Coronary artery (tissue), 2 donors: ENCODE measurements at regions not wholly inside any gene's neighbourhood (a gene's known extent, or its start where the extent isn't known, plus 50 kb on each side); places are given as distances from the start of the nearest gene placed in this dataset.

Experiments used
- DNase-seq: peaks from one replicate; pipeline ENCODE4 v3.0.0-alpha.2; 2017; ENCODE audit warnings: low spot score
- H3K27ac ChIP-seq, 2 donors: fragments of 200-600 bp; sonication (generic); one replicate each; pipeline ENCODE4 v1.5.1; 2016 to 2019
- H3K4me3 ChIP-seq: fragments of 200-600 bp; sonication (generic); 2 replicates; pipeline ENCODE4 v1.5.1; 2016; ENCODE audit warnings: mild to moderate bottlenecking, moderate library complexity
- TF ChIP-seq, protein P1 (sequence below): fragments of 200-600 bp; sonication (generic); IDR thresholded peaks from one replicate; pipeline ENCODE4 v1.5.1; 2019; ENCODE audit warnings: antibody characterized with exemption

DNA sequence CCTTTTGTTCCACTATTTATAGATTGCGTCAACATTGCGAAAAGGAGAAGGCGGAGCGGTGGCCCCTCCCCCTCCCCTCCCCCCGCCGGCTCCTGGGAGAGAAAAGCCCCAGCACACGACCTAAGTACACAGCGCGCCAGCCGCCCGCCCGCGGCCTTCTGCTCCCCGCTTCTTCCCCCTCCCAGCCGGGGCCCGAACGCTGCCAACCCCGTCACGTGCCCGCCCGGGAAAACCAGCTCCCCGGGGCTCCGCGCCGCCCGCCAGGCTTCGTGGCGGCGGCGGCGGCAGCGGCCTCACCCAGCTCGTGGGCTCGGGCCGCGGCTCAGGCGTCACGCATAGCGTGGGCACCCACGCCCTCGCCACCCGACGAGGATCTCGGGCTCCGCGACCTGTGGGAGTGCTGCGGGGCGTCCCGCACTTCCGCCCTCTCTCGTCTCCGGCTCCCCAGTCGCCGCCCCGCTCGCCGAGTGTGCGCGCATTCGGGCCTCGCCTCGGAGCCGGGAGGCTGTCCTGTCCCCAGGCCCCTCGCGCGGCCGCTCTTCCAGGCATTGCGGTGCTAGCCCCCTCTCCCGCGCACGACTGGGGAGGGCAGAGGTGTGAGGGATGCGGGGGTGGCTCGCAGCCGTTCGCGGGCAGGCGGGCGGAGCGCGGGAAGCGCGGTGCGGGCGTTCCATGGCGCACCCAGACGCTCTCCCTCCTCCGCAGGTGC lies 110.5 kb downstream of the KCNRG start:
- TF ChIP-seq, protein P1, sequence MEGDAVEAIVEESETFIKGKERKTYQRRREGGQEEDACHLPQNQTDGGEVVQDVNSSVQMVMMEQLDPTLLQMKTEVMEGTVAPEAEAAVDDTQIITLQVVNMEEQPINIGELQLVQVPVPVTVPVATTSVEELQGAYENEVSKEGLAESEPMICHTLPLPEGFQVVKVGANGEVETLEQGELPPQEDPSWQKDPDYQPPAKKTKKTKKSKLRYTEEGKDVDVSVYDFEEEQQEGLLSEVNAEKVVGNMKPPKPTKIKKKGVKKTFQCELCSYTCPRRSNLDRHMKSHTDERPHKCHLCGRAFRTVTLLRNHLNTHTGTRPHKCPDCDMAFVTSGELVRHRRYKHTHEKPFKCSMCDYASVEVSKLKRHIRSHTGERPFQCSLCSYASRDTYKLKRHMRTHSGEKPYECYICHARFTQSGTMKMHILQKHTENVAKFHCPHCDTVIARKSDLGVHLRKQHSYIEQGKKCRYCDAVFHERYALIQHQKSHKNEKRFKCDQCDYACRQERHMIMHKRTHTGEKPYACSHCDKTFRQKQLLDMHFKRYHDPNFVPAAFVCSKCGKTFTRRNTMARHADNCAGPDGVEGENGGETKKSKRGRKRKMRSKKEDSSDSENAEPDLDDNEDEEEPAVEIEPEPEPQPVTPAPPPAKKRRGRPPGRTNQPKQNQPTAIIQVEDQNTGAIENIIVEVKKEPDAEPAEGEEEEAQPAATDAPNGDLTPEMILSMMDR, result no peak

DNA sequence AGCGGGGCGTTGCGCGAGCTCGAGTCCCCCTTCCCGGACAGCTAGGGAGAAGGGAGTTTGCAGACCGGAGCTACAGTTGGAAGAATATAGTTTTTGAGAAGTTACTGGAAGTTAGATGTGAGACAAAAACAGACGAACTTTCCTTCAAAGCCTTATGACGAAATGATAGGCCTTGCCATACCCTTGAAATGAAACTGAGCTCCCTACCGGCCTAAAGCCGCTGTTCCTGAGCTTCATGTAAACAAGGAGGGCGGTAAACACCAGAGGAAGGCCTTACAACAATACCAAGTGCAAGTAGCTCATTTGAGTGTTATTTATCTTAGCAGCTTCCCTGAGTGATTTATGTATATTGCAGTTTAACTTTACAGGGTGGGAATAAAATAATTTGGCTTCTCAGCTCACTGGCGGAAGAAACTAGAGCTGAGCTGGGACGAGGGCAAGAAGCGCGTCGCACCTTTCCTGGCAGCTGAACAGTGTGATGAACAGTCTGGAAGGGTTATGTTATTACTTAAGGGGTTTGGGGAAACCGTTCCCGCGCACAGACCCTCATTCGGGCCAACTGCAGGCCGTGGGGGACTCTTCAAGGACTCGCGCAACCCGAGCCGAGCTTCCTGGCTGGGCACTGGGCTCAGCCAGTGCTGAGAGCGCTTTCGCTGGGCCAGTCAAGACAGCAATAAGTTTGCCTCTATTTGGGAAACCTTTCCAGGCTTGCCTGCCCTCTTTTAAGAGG lies 111.2 kb downstream of the KCNRG start:
- TF ChIP-seq, protein P1, result no peak

More for the DNA sequence above, 110.5 kb downstream of the KCNRG start:
- H3K4me3 ChIP-seq, result peak overlapping the region; percentile 97
- H3K27ac ChIP-seq, result peak overlapping the region; percentile 100
- peak; percentile 96 for DNase-seq

DNA sequence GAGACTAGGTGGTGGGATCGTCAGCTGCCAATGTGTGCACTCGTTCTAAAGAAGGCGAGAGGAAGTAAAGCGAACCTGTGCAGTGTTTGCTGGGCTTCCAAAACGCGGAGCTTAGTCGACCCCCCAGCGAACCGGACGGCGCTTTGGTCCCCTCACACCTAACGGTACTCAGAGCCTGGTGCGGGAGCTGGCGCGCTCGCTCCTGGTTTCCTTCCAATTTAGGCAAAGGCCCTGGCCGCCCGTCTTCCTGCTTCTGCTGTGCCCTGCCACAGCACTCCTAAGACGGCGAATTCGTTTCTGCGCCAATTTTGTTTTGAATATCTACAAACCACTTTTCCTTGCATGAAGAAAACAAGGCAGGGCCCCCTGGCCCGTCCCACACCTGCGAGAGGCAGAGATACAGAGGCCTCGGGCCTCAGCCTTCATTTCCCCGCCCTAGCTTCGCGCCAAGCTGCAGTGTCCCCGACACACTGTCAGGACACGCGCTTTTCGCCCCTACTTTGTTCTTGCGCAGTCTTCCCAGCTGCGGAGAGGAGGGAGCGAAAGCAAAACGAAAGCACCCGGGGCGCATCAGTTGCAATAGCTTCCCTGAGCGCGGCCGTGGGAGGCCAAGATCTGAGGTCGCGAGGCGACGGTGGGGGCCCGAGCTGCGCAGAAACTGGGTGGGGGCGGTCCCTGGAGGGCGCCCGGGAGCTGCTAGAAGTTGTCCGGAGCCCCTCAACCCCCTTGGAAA lies 111.9 kb downstream of the KCNRG start:
- H3K4me3 ChIP-seq, result peak overlapping the region; percentile 97
- DNase-seq, result peak; percentile 74
- TF ChIP-seq, protein P1, result no peak
- peak overlapping the region in 1 of 2 donors; percentile 100 for H3K27ac ChIP-seq

More for the DNA sequence above, 111.2 kb downstream of the KCNRG start:
- DNase-seq, result no peak
- Histone ChIP-seq H3K27ac (peak overlapping the region; percentile 100), H3K4me3 (peak overlapping the region; percentile 97)

DNA sequence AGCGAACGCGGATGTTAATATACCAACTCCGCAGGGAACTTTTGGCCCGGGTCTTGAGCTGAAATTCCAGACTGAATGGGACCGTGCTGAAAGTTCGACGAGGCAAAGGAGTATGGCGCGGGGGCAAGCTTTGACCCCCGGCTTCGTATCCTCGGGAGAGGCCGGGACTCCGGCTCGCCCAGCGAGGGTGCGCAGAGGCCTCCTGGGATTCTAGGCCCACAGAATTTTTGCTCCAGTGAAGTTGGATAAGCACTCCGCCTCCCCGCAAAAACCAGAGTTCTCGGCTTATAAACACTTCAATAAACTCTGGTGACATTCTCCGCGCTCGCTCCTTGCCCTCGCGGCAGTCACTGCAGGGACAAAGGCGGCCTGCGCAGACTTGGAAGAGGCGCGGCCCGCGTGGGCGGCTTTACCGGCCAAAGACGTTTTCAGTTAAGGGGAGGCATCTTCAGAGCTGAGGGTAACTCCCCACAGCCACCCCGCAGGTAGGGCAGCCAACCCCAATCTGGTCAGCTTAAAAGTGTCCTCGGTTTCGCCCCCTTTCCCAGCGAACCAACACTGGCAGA lies 112.6 kb downstream of the KCNRG start:
- Histone ChIP-seq H3K4me3 (peak overlapping the region; percentile 56), H3K27ac (peak overlapping the region in 1 of 2 donors; percentile 100)
- DNase-seq, result no peak
- TF ChIP-seq, protein P1, result no peak

DNA sequence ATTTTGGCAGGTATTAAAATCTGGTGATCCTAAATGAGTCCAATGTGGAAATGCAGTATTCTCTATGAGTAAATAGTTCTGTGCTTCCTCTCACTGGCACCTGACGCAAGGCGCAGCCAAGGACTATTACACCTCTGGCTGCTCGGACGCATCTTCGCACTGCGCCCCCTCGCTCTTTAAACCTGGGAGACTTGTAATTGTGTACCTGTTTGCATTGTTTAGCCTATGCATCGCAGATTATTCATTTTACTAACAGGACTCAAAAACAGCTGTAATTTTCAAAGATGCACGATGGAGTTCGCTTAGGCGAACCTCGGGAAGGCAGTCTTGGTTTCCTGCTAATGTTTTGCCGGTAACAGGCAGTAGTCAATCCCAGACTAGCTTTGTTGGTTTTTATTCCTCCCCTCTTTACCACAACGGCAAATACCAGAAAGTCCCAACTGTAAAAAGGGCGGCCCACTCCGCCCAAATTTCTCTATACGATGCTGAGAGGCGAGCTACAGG lies 113.2 kb downstream of the KCNRG start:
- TF ChIP-seq, protein P1, result no peak
- DNase-seq, result no peak
- no peak overlapping the region for H3K4me3 ChIP-seq
- H3K27ac ChIP-seq, result no peak overlapping the region

DNA sequence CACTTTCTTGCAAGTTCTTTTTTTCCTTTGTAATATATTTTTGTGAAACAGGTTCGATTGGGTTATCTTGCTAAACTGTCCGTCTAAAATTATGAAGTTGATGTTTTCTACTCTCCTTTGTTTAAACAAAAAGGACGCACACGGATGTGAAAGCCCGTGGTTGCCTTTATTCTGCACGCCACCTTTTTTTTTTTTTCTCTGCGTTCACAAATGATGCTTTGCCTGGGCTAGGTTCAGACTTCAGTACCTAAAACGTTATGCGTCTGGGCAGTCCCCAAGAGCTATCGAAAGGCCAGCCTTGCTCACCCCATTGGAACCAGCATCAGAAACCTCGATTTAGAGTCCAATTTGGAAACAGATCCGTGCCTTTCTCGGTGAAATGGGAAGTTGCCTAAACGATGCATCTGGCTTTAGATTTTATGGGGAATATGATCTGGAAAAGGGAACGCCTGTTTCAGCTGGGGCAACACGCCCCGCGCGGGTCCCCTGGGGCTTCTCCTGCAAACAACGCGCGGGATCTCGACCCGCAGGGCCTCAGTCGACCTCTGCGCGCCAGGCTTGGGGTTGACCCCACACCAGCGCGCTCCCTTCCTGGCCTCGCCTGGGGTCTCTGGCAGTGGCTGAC lies 113.9 kb downstream of the KCNRG start:
- no peak for DNase-seq
- Histone ChIP-seq H3K4me3 (peak overlapping the region; percentile 69), H3K27ac (no peak overlapping the region)
- TF ChIP-seq, protein P1, result no peak
